Upper lobe of left lung (tissue), 6 donors: ENCODE measurements at regions not wholly inside any gene's neighbourhood (a gene's known extent, or its start where the extent isn't known, plus 50 kb on each side); places are given as distances from the start of the nearest gene placed in this dataset.

Source experiments
- ATAC-seq, 2 donors: fragments of 200-7000 bp; cut with Tn5 transposase; one replicate each; pipeline ENCODE4 v1.9.1; 2022; ENCODE audit warnings: mild to moderate bottlenecking in 2 of 2, moderate library complexity in 2 of 2; ENCODE audit not compliant: low FRiP score in 2 of 2
- DNase-seq, 2 donors: peaks; one replicate each; pipeline ENCODE4 v3.0.0-alpha.2; 2019 to 2020
- H3K27ac ChIP-seq, 4 donors: fragments of 200-600 bp; sonication (generic); one replicate each; pipeline ENCODE4 v1.5.1; 2016 to 2019
- H3K27me3 ChIP-seq, 4 donors: fragments of 200-600 bp; sonication (generic); one replicate each; pipeline ENCODE4 v1.5.1; 2017 to 2019
- H3K36me3 ChIP-seq, 4 donors: fragments of 200-600 bp; sonication (generic); one replicate each; pipeline ENCODE4 v1.5.1; 2016 to 2019
- H3K4me1 ChIP-seq, 4 donors: fragments of 200-600 bp; sonication (generic); one replicate each; pipeline ENCODE4 v1.5.1; 2018 to 2019
- H3K4me3 ChIP-seq, 4 donors: fragments of 200-600 bp; sonication (generic); one replicate each; pipeline ENCODE4 v1.5.1; 2017 to 2019; ENCODE audit warnings: mild to moderate bottlenecking in 2 of 4, moderate library complexity in 1 of 4
- H3K9me3 ChIP-seq, 4 donors: fragments of 200-600 bp; sonication (generic); one replicate each; pipeline ENCODE4 v1.5.1; 2018 to 2019
- EP300 ChIP-seq, 4 donors: sonication (generic); formaldehyde crosslinking; IDR thresholded peaks; one replicate each; pipeline ENCODE4 v1.5.1; 2017; ENCODE audit warnings: antibody characterized with exemption in 4 of 4, control low read depth in 2 of 4
- POLR2A ChIP-seq, 4 donors: fragments of 450-650 bp; IDR thresholded peaks; one replicate each; pipeline ENCODE4 v1.5.1; 2016 to 2017; ENCODE audit warnings: antibody characterized with exemption in 4 of 4, mild to moderate bottlenecking in 2 of 4
- POLR2AphosphoS5 ChIP-seq, 2 donors: sonication (generic); formaldehyde crosslinking; IDR thresholded peaks; one replicate each; pipeline ENCODE4 v1.5.1; 2017; ENCODE audit warnings: antibody characterized with exemption in 2 of 2
- WGBS, 2 donors: methylation state at CpG; one replicate each; pipeline ENCODE4 v1.1.5; 2017 to 2018; 5-methylcytosine and 5-hydroxymethylcytosine counted together
- TF ChIP-seq, protein P1 (sequence below), 6 experiments: fragments of 450-650 bp in 4 of 6; fragments of 200-600 bp in 2 of 6; sonication (generic) in 2 of 6; IDR thresholded peaks; one replicate each; pipeline ENCODE4 v1.5.1; 2016 to 2019; ENCODE audit warnings: antibody characterized with exemption in 6 of 6
- donor health status: DM: no; HTN: no; CAD: no; lungs with moderate emphysema.
- donor health status: DM: no; HTN: yes; CAD: no; lungs with severe emphysema.

- Histone ChIP-seq H3K4me1 (no peaks in the 10 kb centered on the region), H3K36me3 (no peaks in the 10 kb centered on the region), H3K9me3 (peaks cover 0 to 17% (median 16%) of the 10 kb centered on the region in 4 donors), H3K4me3 (no peak overlapping the region), H3K27me3 (no peaks in the 10 kb centered on the region), H3K27ac (no peak overlapping the region)
- 50 to 67% methylated on average over 9 to 17 of the region's 17 CpGs for WGBS, 2 donors
- no peak for DNase-seq
- no peak for ATAC-seq
- no peak for TF ChIP-seq POLR2A (IDR thresholded peaks at IDR 0.05)
- no peak for TF ChIP-seq EP300 (IDR thresholded peaks at IDR 0.05)
- TF ChIP-seq, protein P1, sequence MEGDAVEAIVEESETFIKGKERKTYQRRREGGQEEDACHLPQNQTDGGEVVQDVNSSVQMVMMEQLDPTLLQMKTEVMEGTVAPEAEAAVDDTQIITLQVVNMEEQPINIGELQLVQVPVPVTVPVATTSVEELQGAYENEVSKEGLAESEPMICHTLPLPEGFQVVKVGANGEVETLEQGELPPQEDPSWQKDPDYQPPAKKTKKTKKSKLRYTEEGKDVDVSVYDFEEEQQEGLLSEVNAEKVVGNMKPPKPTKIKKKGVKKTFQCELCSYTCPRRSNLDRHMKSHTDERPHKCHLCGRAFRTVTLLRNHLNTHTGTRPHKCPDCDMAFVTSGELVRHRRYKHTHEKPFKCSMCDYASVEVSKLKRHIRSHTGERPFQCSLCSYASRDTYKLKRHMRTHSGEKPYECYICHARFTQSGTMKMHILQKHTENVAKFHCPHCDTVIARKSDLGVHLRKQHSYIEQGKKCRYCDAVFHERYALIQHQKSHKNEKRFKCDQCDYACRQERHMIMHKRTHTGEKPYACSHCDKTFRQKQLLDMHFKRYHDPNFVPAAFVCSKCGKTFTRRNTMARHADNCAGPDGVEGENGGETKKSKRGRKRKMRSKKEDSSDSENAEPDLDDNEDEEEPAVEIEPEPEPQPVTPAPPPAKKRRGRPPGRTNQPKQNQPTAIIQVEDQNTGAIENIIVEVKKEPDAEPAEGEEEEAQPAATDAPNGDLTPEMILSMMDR (IDR thresholded peaks at IDR 0.05): no peak
- no peak for TF ChIP-seq POLR2AphosphoS5 (IDR thresholded peaks at IDR 0.05)
Measured at GRCh38 chr10:131710142-131710861, 190.5 kb upstream of the PPP2R2D start.

GRCh38 chr10:131722121-131722520 lies 178.7 kb upstream of the PPP2R2D start:
- no peaks in the 10 kb centered on the region for H3K9me3 ChIP-seq
- 93% methylated on average over 2 to 5 of the region's 5 CpGs for WGBS, 2 donors
- H3K27me3 ChIP-seq: no peaks in the 10 kb centered on the region
- H3K4me1 ChIP-seq: peaks cover 0 to 12% (median 8%) of the 10 kb centered on the region in 4 donors
- no peaks in the 10 kb centered on the region for H3K36me3 ChIP-seq
- TF ChIP-seq EP300 (IDR thresholded peaks at IDR 0.05): no peak
- TF ChIP-seq, protein P1 (IDR thresholded peaks at IDR 0.05): no peak
- TF ChIP-seq POLR2A (IDR thresholded peaks at IDR 0.05): no peak
- no peak for TF ChIP-seq POLR2AphosphoS5 (IDR thresholded peaks at IDR 0.05)
- H3K27ac ChIP-seq: no peak overlapping the region
- H3K4me3 ChIP-seq: no peak overlapping the region
- ATAC-seq: peak in 1 of 2 donors; percentile 34
- DNase-seq: no peak

DNA sequence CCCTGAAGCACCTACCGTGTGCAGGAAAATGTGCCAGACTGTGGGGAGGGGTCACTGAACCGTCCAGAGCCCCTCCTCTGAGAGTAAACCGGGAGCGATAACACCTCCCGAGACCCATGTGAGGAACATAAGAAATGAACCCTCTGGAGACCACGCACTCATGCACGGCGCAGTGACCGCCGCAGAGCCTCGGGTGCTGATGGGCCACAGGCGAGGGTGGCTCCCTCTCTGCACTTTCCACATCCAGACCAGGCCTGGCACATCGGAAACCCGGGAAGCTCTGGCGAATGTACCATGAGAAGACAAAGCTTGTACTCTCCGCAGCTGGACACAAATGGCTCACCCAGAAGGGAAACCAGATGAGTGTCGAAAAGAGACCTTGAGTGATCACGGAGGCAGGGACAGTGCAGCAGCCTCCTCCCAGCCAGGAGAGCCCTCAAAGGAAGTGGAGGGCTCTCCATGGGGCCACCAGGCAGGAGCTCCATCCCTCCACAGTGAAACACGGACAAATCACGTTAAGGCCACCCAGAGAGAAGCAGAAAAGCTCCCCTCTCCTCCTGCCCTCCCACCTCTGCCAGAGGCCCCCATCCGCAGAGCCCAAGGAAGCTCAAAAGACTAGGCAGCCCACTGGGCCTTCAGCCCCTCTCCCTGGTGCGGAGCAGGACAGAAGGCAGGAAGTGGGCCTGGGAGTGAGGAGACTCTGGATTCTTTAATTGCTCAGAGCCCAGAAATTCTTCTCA lies 178.1 kb upstream of the PPP2R2D start:
- TF ChIP-seq POLR2A (IDR thresholded peaks at IDR 0.05): no peak
- Histone ChIP-seq H3K36me3 (no peaks in the 10 kb centered on the region), H3K27ac (no peak overlapping the region), H3K9me3 (no peaks in the 10 kb centered on the region), H3K4me1 (peaks cover 0 to 12% (median 8%) of the 10 kb centered on the region in 4 donors), H3K4me3 (no peak overlapping the region), H3K27me3 (no peaks in the 10 kb centered on the region)
- DNase-seq: no peak
- 87 to 89% methylated on average over 14 to 22 of the region's 22 CpGs for WGBS, 2 donors
- ATAC-seq: no peak

DNA sequence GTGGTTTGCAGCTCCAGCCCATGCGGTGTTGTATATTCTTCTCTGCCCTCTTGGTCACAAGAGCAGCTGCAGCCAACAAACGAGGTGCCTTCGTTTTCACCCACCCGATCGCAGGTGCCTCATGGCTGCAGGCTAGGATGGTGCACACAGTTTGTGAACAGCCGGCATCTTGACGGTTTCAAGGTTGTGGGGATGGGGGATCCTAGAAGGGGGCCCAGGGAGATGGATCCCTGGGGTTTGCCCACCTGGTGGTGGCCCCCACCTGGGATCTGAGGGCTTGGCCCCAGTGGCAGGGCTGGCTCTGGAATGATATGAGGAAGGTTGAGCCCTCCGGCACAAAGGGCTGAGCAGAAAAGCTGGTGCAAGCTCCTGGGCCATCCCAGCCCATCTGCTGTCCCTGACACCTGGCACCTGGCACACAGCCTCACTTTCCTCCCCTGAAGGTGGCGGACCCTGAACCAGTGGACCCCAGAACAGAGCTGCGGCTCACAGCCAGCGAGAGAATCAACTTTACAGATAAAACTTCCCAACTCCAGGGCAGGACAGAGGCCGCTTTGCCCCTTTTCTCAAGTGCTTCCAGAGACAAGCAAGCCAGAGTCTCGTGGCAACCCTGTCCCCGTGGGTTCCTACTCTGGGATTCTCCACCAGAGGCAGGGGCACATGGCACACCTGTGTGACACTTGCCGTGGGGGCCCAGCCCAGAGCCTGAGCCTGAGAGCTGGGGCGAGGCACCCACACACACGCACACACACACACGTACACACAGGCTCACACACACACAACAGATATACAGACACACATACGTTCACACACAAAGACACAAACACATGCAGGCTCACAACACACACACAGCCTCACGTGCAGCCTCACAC lies 177.3 kb upstream of the PPP2R2D start:
- DNase-seq (no peak), ATAC-seq (no peak)
- Histone ChIP-seq H3K4me1 (peaks cover 0 to 12% (median 8%) of the 10 kb centered on the region in 4 donors), H3K27ac (no peak overlapping the region), H3K27me3 (no peaks in the 10 kb centered on the region), H3K36me3 (no peaks in the 10 kb centered on the region), H3K4me3 (no peak overlapping the region), H3K9me3 (no peaks in the 10 kb centered on the region)
- TF ChIP-seq POLR2AphosphoS5 (IDR thresholded peaks at IDR 0.05): no peak
- no peak for TF ChIP-seq EP300 (IDR thresholded peaks at IDR 0.05)
- no peak for TF ChIP-seq POLR2A (IDR thresholded peaks at IDR 0.05)
- TF ChIP-seq, protein P1 (IDR thresholded peaks at IDR 0.05): no peak
- 85 to 87% methylated on average over 9 to 20 of the region's 20 CpGs for WGBS, 2 donors

DNA sequence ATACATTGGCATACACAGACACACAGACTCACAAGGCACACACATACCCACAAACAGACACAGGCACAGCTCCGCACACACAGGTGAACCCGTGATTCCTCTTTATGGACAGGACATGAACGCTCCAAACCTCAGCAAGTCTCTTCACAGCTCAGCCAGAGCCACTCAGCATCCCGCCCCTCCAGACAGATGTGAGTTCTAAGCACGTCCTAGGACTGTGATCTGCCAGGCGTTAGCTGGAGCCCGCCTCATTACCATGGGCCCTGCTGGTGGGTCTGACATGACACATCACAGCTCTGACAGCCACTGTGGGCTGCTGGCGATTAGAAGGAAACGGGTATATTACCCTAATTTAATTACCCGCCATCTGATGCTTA lies 176.7 kb upstream of the PPP2R2D start:
- no peak for ATAC-seq
- H3K4me3 ChIP-seq: no peak overlapping the region
- H3K36me3 ChIP-seq: no peaks in the 10 kb centered on the region
- H3K27me3 ChIP-seq: no peaks in the 10 kb centered on the region
- no peak overlapping the region for H3K27ac ChIP-seq
- H3K9me3 ChIP-seq: no peaks in the 10 kb centered on the region
- 73 to 80% methylated on average over 9 to 10 of the region's 10 CpGs for WGBS, 2 donors
- DNase-seq: no peak
- TF ChIP-seq, protein P1 (IDR thresholded peaks at IDR 0.05): no peak
- TF ChIP-seq POLR2AphosphoS5 (IDR thresholded peaks at IDR 0.05) (no peak), EP300 (IDR thresholded peaks at IDR 0.05) (no peak), POLR2A (IDR thresholded peaks at IDR 0.05) (no peak)
- peaks cover 0 to 12% (median 8%) of the 10 kb centered on the region in 4 donors for H3K4me1 ChIP-seq
